ENCODE measurements at regions not wholly inside any gene's neighbourhood (a gene's known extent, or its start where the extent isn't known, plus 50 kb on each side); places are given as distances from the start of the nearest gene placed in this dataset.
"Not testable (repeated sequence)": the region's sequence is repeated elsewhere in the genome, so short reads cannot be mapped to it uniquely, and the experiment has no call there.

DNA sequence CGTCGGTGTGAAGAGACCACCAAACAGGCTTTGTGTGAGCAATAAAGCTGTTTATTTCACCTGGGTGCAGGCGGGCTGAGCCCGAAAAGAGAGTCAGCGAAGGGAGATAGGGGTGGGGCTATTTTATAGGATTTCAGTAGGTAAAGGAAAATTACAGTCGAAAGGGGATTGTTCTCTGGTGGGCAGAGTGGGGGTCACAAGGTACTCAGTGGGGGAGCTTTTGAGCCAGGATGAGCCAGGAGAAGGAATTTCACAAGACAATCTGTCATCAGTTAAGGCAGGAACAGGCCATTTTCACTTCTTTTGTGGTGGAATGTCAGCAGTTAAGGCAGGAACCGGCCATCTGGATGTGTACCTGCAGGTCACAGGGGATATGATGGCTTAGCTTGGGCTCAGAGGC is 98.1 kb downstream of the RTP4 start:
- DNase-seq = not testable (repeated sequence)

DNA sequence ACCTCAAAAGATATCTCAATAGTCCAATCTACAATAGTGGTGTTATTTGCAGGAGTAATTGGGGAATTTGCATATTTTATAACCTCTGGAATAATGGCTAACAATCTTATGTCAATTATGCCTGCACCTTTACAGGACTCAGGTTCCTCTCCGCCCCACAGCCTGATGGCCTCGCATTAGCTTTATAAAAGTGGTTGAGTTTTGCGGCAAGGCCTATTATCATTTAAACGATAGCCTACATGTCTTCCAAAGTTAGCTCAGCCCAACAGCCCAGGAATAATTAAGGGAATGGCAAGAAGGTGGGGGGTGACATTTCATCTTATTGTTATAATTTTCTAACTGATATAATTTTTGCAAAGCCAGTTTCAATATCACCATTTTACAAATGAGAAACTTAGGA is 97.3 kb downstream of the RTP4 start:
- no peak for DNase-seq

DNA sequence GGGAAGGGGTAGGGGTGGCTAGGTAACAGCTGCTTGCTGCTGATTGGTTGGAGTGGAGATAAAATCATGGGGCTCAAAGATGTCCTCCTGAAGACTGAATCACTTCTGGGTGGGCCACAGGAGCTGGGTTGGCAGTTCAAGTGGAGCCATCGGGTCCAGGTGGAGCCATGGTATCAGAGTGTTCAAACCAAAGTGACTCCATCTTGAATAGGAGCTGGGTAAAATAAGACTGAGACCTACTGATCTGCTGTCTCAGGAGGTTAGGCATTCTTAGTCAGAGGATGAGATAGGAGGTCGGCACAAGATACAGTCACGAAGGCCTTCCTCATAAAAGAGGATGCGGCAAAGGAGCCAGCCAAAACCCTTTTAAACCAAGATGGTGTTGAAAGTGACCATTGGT is 96.5 kb downstream of the RTP4 start:
- DNase-seq = no peak

DNA sequence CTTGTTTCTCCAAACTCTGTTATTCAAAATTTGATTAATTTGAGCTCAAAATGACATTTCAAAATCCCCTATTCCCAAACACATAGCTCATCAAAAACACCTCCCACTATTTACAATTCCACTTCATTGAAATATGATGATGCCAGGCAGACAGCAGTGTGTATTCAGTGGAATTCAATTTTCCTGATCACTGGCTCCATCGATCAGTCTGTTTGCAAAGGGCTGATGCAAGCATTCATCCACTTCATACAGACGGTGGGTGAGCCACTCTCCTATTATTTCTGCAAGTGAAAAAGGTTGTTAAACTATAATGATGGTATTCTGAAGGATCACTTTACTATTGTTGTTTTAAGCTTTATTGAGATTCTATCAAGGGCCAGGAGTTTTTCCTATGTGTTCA is 90.7 kb downstream of the RTP4 start:
- no peak for DNase-seq

DNA sequence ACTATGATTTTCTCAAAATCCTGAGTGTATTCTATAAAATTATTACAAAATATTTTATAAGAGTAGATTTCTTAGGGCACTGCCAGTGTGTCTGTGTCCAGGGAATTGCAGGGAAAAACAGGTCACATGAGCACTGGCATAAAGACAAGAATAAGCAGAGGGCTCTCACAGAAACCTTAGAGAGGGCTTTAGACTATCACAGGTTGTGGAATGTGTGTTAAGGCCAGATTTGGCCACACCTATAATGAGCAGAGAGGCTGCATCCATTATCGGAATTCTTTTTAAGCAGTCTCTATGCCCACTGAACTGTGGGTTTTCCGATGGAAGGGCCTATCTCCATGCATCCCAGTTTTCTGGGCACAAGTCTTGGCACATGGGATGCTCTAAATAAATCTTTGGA is 90.2 kb downstream of the RTP4 start:
- DNase-seq = no peak

DNA sequence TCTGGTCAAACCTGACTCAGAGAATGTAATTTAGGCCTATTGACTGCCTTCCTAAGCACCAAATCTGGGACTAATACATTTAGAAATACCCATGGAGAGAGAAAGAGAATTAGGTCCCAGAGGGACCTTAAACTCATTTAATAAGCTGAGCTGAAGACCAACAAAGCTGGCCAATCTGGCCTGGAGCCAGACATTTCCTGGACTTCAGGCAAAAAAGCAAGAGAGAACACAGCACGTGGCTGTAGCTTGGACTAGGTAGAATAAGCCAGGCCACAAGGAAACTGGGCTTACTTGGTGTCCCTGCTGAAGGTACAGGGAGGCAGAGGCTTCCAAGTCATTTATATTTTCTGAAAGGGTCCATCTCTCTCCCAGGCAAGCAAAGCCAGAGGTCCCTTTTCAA is 88.1 kb downstream of the RTP4 start:
- no peak for DNase-seq

DNA sequence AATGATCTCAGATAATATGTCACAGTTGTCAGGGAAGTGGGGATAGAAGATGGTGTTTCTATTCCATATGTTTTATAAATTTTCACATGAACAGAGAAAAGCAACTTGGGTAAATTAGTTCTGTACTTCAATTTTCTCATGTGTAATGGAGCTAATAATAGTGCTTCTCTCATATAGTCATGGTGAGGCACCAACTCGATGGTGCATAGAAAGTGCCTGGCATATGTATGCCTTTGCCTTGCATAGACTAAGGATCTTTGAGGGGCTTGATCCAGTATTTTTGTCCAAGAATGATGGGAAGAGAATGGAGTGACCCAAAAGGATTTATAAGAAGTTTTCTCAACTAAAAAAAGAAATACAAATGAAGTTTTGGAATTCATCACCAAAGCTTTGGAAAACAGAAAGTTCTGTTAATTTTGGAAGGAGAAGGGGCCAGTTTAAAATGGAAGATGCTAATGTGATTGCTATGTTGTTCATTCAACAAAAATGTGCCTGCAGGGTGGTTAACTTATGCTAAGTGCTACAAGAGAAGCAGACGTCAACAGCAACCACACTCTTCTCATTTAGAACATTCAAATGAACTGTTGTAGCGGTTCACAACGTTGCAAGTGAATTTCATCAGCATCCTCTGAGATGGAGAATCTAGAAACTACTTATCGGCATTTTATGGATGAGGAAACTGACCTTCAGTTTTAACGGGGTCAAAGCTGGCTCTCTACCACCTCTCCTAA is 86.1 kb downstream of the RTP4 start:
- DNase-seq = no peak

DNA sequence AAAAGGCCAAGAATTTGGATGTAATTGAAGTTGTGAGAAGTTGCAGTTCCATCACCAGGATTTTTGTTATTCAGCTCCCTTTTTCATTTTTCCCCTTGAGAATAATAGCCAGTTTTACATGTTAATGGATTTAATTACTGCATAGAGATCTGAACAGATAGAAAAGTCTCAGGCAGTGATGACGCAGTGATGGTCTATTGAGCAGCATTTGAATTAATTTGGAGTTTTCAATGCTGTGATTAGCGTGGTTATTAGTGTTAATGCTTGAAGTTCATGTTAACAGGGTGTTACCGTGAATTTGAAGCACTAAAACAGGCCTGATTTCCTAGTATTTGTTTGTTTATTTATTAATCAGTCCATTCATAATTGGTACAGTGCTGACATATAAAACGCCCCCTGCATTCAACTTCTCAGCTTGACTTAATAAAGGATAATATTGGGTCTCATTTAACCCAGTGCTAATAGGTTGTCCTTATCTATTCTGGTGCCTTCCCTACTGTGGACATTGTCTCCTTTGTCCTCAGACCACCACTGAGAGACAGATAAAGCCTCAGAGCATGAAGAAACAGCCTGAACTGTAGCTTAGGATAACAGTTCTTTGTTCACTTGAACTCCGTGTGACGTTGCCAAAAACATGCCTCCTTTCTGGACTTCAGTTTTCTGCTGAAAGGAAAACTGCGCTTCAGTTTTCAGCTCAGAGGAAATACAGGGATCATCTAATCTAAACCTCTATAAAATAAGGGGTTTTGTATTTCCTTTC is 82.4 kb downstream of the RTP4 start:
- DNase-seq = no peak

DNA sequence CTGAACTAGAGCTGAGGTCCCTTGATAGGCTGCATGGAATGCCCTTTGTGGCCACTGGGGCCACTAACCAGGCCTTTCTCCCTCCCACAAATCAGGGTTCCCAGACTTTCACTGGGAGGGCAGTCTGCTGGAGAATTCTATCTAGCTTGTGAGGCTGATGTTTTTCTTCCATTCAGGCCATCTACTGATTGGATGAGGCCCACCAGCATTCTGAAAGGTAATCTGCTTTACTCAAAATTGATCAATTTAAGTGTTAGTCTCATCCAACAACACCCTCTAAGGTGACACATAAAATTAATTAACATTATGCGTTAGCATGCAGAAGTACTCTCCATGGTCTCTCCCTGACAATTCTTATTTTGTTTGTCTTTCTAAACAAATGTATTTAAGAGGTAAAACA is 80.5 kb downstream of the RTP4 start:
- DNase-seq = no peak

DNA sequence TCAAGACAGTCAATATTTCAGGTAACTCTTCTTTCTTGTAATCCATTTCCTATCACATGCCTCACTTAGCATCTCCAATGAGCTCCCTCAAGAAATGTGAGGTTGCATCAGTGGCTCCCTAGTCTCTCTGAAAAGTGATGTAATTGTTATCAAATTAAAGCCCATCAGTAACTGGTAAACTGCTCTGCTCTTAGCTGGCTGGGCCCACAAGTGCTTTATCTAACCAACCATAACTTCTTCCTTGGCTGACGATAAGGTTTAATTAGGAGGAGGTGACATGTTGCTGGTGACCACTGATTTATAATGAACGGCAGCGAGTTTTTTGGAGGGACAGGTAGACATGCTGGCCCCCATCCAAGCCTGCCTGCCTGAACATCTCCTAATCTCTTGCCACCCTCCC is 79.6 kb downstream of the RTP4 start:
- no peak for DNase-seq

DNA sequence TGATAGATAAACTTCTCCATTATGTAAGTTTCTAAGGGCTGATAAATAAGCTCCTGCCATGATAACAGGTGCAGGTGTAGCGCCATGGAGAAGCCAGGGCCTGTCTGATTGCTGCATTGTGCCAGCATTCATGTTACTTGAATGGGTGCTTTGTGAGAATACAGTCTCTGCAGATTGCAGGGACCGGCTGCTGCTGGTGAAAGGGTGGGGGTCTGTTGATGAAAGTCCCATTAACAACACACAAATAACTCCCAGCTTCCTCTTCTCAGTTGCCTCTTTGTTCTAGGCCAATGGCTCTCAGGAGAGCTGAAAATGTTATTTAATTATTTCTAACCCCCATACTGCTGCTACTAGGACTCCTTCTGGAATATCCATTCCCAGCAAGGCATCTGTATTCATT is 77.2 kb downstream of the RTP4 start:
- no peak for DNase-seq

DNA sequence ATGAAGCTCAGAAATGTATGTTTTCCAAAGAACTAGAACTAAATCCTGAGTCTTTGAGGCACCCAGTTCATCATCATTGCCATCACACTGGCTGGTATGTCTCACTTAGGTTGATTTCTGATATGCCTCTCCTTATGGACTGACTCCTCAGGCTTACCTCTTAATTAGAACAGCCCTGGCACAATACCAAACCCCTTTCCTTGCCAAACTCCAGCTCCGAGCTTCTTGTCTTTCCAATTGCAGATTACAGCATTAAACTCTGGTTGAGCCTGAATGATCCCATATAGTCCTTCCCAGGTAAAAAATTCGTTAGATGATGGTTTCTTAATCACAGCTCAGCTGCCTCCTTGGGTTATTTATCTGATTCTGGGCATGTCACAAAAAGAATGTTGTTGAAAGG is 66.3 kb downstream of the RTP4 start:
- DNase-seq = no peak

DNA sequence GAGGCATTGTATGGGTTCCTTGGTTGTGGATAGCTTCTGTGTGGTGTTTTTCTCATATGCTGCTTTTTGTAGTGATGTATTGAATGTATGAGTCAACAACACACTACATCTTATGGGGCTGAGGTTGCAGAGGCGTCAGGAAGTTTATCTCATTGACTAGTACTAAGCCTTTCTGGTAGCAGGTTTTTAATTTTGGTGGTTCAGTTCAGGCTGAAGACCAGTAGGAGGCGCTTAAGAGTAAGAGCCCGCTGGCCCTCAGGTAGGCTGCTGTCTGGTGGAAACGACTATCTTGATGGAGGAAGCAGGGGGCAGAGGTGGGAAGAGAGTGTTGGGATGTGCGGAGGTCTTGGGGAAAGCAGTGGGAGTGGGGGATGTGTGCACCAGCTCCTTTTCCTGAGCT is 62.4 kb downstream of the RTP4 start:
- no peak for DNase-seq

All from CD4-positive, alpha-beta T cell treated with Interleukin-10 for 1 hour (primary cell).